ENCODE measurements at regions not wholly inside any gene's neighbourhood (a gene's known extent, or its start where the extent isn't known, plus 50 kb on each side); places are given as distances from the start of the nearest gene placed in this dataset.

DNA sequence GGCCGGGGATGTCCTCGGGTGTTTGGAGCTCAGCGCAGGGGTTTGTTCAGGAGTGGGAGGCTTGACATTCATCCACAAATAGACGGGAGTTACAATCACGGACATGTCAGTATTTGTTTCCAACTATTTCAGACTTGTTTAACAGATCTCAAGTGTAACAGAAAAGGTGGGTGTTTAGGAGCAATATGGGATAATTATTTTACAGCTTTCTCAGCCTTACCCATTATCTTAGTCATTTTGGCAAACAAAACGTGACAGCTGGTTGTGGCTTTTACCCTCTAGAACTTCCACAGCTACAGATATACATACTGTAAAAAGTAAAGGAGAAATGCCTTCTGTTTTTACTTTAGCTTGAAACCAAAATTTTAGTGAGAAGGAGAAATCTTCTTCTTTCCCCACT lies 178.7 kb upstream of the TMEM45B start:
- TF ChIP-seq, protein P1, sequence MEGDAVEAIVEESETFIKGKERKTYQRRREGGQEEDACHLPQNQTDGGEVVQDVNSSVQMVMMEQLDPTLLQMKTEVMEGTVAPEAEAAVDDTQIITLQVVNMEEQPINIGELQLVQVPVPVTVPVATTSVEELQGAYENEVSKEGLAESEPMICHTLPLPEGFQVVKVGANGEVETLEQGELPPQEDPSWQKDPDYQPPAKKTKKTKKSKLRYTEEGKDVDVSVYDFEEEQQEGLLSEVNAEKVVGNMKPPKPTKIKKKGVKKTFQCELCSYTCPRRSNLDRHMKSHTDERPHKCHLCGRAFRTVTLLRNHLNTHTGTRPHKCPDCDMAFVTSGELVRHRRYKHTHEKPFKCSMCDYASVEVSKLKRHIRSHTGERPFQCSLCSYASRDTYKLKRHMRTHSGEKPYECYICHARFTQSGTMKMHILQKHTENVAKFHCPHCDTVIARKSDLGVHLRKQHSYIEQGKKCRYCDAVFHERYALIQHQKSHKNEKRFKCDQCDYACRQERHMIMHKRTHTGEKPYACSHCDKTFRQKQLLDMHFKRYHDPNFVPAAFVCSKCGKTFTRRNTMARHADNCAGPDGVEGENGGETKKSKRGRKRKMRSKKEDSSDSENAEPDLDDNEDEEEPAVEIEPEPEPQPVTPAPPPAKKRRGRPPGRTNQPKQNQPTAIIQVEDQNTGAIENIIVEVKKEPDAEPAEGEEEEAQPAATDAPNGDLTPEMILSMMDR (conservative IDR thresholded peaks at IDR 0.05), result no peak
- TF ChIP-seq EZH2 (IDR thresholded peaks at IDR 0.05; ENCODE audit: low read depth), result no peak
